H1 (cell line): ENCODE measurements at regions not wholly inside any gene's neighbourhood (a gene's known extent, or its start where the extent isn't known, plus 50 kb on each side); places are given as distances from the start of the nearest gene placed in this dataset.
A peak's percentile ranks its signal among the peaks of the same experiment; 100 is the strongest.

Experiments
- CTCF ChIA-PET: fragments of 300-600 bp; sonication (Branson Sonifier 250); formaldehyde crosslinking; loops from one replicate; lab custom pipeline; 2021; ENCODE audit not compliant: partially characterized antibody; lab: Charles Lee
- POLR2A ChIA-PET: fragments of 300-600 bp; sonication (Branson Sonifier 250); formaldehyde crosslinking; loops from one replicate; lab custom pipeline; 2021; ENCODE audit warnings: inconsistent platforms; ENCODE audit not compliant: partially characterized antibody; lab: Charles Lee
- DNase-seq, 2 experiments: peaks; one replicate each; pipeline versions ENCODE4 v3.0.0 to v3.0.0-alpha.2; 2010 to 2022; ENCODE audit warnings: low spot score in 2 of 2, low read depth in 1 of 2, mixed read lengths in 1 of 2
- FAIRE-seq: peaks from 2 replicates; lab custom pipeline; 2011; peaks lifted over from hg19 to GRCh38; lab: Jason Lieb, UNC
- H2AFZ ChIP-seq: 2 replicates; pipeline ENCODE4 v1.8.1; 2012; ENCODE audit warnings: low read length, inconsistent platforms
- H2AK5ac ChIP-seq: 2 replicates; pipeline ENCODE4 v1.6.1; 2013; ENCODE audit warnings: low read depth, low read length
- H2BK120ac ChIP-seq: replicated peaks from 2 replicates; pipeline ENCODE3; 2013; ENCODE audit warnings: low read depth, low read length, inconsistent platforms
- H2BK12ac ChIP-seq: 2 replicates; pipeline ENCODE4 v1.6.1; 2013; ENCODE audit warnings: low read depth, low read length
- H2BK15ac ChIP-seq: 2 replicates; pipeline ENCODE4 v1.6.1; 2013; ENCODE audit warnings: low read length
- H2BK20ac ChIP-seq: 2 replicates; pipeline ENCODE4 v1.6.1; 2013; ENCODE audit warnings: low read length
- H2BK5ac ChIP-seq: 2 replicates; pipeline ENCODE4 v1.6.1; 2013; ENCODE audit warnings: low read depth, low read length
- H3K14ac ChIP-seq: 2 replicates; pipeline ENCODE4 v1.6.1; 2013; ENCODE audit warnings: inconsistent platforms; ENCODE audit not compliant: insufficient read length
- H3K18ac ChIP-seq: 2 replicates; pipeline ENCODE4 v1.6.1; 2013; ENCODE audit warnings: low read length; ENCODE audit errors: extremely low read depth
- H3K23ac ChIP-seq: 2 replicates; pipeline ENCODE4 v1.6.1; 2013; ENCODE audit warnings: inconsistent platforms; ENCODE audit not compliant: insufficient read length
- H3K23me2 ChIP-seq: 2 replicates; pipeline ENCODE4 v1.6.1; 2013; ENCODE audit warnings: low read depth, low read length
- H3K27ac ChIP-seq: 2 replicates; pipeline ENCODE4 v1.6.1; 2011; ENCODE audit warnings: low read depth, low read length, inconsistent platforms
- H3K27me3 ChIP-seq, 4 experiments: replicated peaks in 1 of 4; 1 replicate in 1 of 4; 2 replicates in 3 of 4; pipeline versions ENCODE4 v1.6.1 to v1.8.1; 2011 to 2013; ENCODE audit warnings: low read length in 3 of 4, mild to moderate bottlenecking in 3 of 4, inconsistent platforms in 2 of 4, mixed read lengths in 2 of 4, moderate library complexity in 1 of 4; ENCODE audit not compliant: control insufficient read depth in 3 of 4, insufficient read depth in 3 of 4; ENCODE audit errors: extremely low read depth in 1 of 4
- H3K36me3 ChIP-seq, 4 experiments: 2 replicates each; pipeline versions ENCODE4 v1.6.1 to v1.8.1; 2011 to 2013; ENCODE audit warnings: mild to moderate bottlenecking in 4 of 4, low read length in 3 of 4, moderate library complexity in 2 of 4, control low read depth in 1 of 4, inconsistent platforms in 1 of 4; ENCODE audit not compliant: insufficient read depth in 4 of 4, control insufficient read depth in 2 of 4
- H3K4ac ChIP-seq: replicated peaks from 2 replicates; pipeline ENCODE3; 2013; ENCODE audit warnings: low read length, low read depth, mixed read lengths, inconsistent platforms; ENCODE audit not compliant: insufficient read length
- H3K4me1 ChIP-seq, 4 experiments: replicated peaks in 1 of 4; 1 replicate in 1 of 4; 2 replicates in 3 of 4; pipeline versions ENCODE4 v1.6.1 to v1.8.1; 2011 to 2013; ENCODE audit warnings: low read length in 3 of 4, inconsistent platforms in 2 of 4, mixed read lengths in 1 of 4; ENCODE audit not compliant: insufficient read depth in 4 of 4, control insufficient read depth in 3 of 4
- H3K4me2 ChIP-seq, 2 experiments: 2 replicates each; pipeline versions ENCODE4 v1.6.1 to v1.8.1; 2011 to 2013; ENCODE audit warnings: low read depth in 2 of 2, low read length in 2 of 2, control low read depth in 1 of 2, inconsistent platforms in 1 of 2, mild to moderate bottlenecking in 1 of 2; ENCODE audit not compliant: insufficient read depth in 1 of 2
- H3K4me3 ChIP-seq, 4 experiments: fragments of 200-600, 300-600 bp in 1 of 4; sonication (generic), shearing (Covaris generic), sonication (Bioruptor Twin) in 1 of 4; 2 replicates each; pipeline versions ENCODE4 v1.5.1 to v1.8.1; 2011 to 2016; ENCODE audit warnings: low read length in 4 of 4, low read depth in 3 of 4, control low read depth in 2 of 4, inconsistent platforms in 2 of 4, mild to moderate bottlenecking in 2 of 4, mixed read lengths in 1 of 4, moderate library complexity in 1 of 4; ENCODE audit not compliant: insufficient read depth in 2 of 4; ENCODE audit errors: extremely low read depth in 1 of 4
- H3K56ac ChIP-seq: replicated peaks from 2 replicates; pipeline ENCODE3; 2013; ENCODE audit warnings: low read depth, mild to moderate bottlenecking, mixed read lengths, low read length, inconsistent platforms; ENCODE audit not compliant: insufficient read length
- H3K79me1 ChIP-seq: 2 replicates; pipeline ENCODE4 v1.6.1; 2013; ENCODE audit warnings: low read depth, low read length, control low read depth
- H3K79me2 ChIP-seq, 2 experiments: 2 replicates each; pipeline versions ENCODE4 v1.6.1 to v1.8.1; 2012 to 2013; ENCODE audit warnings: low read length in 2 of 2, mild to moderate bottlenecking in 2 of 2, inconsistent platforms in 1 of 2; ENCODE audit not compliant: insufficient read depth in 2 of 2, control insufficient read depth in 1 of 2
- H3K9ac ChIP-seq, 4 experiments: replicated peaks in 1 of 4; 1 replicate in 1 of 4; 2 replicates in 3 of 4; pipeline versions ENCODE4 v1.6.1 to v1.8.1; 2011 to 2013; ENCODE audit warnings: low read depth in 3 of 4, low read length in 3 of 4, control low read depth in 2 of 4, mild to moderate bottlenecking in 2 of 4, moderate library complexity in 2 of 4, inconsistent platforms in 1 of 4; ENCODE audit errors: extremely low read depth in 1 of 4
- H3K9me3 ChIP-seq, 2 experiments: 2 replicates each; pipeline versions ENCODE4 v1.6.1 to v1.8.1; 2012 to 2013; ENCODE audit warnings: mild to moderate bottlenecking in 2 of 2, moderate library complexity in 2 of 2, control low read depth in 1 of 2, inconsistent platforms in 1 of 2, low read depth in 1 of 2, low read length in 1 of 2, mixed read lengths in 1 of 2; ENCODE audit not compliant: insufficient read depth in 2 of 2
- H4K20me1 ChIP-seq, 2 experiments: replicated peaks in 1 of 2; 2 replicates each; pipeline versions ENCODE3 to v1.8.1; 2011 to 2013; ENCODE audit warnings: inconsistent platforms in 2 of 2, low read length in 2 of 2, mild to moderate bottlenecking in 1 of 2; ENCODE audit not compliant: insufficient read depth in 2 of 2, control insufficient read depth in 1 of 2
- H4K5ac ChIP-seq: 2 replicates; pipeline ENCODE4 v1.6.1; 2013; ENCODE audit warnings: low read length, low read depth, mixed read lengths, inconsistent platforms; ENCODE audit not compliant: insufficient read length
- H4K8ac ChIP-seq: 2 replicates; pipeline ENCODE4 v1.8.0; 2013; ENCODE audit warnings: mild to moderate bottlenecking, moderate library complexity, low read length, inconsistent platforms; ENCODE audit not compliant: insufficient read depth; ENCODE audit errors: extremely low read depth
- H4K91ac ChIP-seq: replicated peaks from 2 replicates; pipeline ENCODE3; 2013; ENCODE audit warnings: low read length, mixed read lengths, inconsistent platforms; ENCODE audit not compliant: insufficient read length
- CHD1 ChIP-seq: IDR thresholded peaks from 2 replicates; pipeline ENCODE4 v1.6.1; 2012; ENCODE audit warnings: low read depth, low read length, improper control_type of control experiment
- CHD2 ChIP-seq: IDR thresholded peaks from 2 replicates; pipeline ENCODE4 v1.6.1; 2012; ENCODE audit warnings: low read length, improper control_type of control experiment
- CTCF ChIP-seq, 3 experiments: IDR thresholded peaks; 1 replicate in 2 of 3; 2 replicates in 1 of 3; pipeline versions ENCODE4 v1.5.1 to v1.6.1; 2011; ENCODE audit warnings: low read length in 3 of 3, mild to moderate bottlenecking in 3 of 3, inconsistent platforms in 2 of 3, low read depth in 1 of 3, moderate library complexity in 1 of 3; ENCODE audit not compliant: insufficient read depth in 1 of 3; ENCODE audit errors: control extremely low read depth in 1 of 3
- RAD21 ChIP-seq, 2 experiments: IDR thresholded peaks in 1 of 2; conservative IDR thresholded peaks in 1 of 2; 2 replicates each; pipeline ENCODE4 v1.6.1; 2011; ENCODE audit warnings: low read depth in 2 of 2, low read length in 2 of 2, improper control_type of control experiment in 1 of 2, inconsistent platforms in 1 of 2, mild to moderate bottlenecking in 1 of 2, moderate library complexity in 1 of 2
- YY1 ChIP-seq: IDR thresholded peaks from 2 replicates; pipeline ENCODE4 v1.6.1; 2011; ENCODE audit warnings: low read depth, mild to moderate bottlenecking, low read length
- WGBS, 2 experiments: shearing (Covaris generic) in 1 of 2; methylation state at CpG; one replicate each; pipeline versions ENCODE4 v1.1.6 to v1.1.7; 2013 to 2015; ENCODE audit warnings: low lambda C conversion rate in 2 of 2, mixed read lengths in 2 of 2, inconsistent platforms in 1 of 2, low coverage in 1 of 2, missing lambda C conversion rate in 1 of 2; ENCODE audit not compliant: insufficient replicate concordance in 2 of 2, insufficient coverage in 1 of 2, insufficient read length in 1 of 2; ENCODE audit errors: extremely low coverage in 1 of 2, missing lambda C conversion rate in 1 of 2; 5-methylcytosine and 5-hydroxymethylcytosine counted together

DNA sequence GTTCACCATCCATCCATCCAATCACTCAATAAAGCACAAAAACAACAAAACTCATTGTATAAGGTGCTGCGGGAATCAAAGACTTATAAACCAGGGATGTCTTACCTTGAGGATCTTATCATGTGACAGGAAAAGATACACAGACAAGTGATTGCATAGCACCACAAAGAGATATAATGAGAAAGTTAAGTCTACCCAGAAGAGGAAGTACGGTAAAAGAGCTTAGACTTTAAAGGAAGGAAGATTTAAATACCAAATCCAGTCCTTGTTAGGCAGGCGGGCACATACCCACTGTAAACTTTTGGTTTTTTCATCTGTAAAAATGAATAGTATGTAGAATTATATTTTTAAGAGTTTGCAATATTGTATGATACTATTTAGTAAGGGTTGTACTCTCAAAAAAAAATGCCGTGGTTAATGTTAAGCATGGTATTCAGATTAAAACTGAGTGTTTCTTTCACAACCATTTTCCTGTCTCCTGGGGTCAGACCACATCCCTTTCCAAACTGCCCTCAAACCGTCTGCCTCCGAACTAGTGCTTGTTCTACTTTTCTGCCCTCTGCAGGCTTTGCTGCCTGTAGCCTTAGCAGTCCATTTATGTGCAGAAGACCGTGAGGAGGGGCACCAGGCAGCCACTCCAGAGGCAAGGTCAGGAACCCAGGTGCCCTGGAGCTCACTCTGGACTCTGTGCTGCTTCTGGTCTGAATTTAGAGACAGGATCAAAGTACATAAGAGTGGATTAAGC is 179.5 kb upstream of the SYNDIG1 start:
- Histone ChIP-seq H3K4ac (no peak overlapping the region), H3K79me2 (no peaks in the 10 kb centered on the region), H2BK20ac (no peak overlapping the region), H2BK12ac (no peak overlapping the region), H3K27me3 (no peaks in the 10 kb centered on the region), H3K9me3 (no peaks in the 10 kb centered on the region), H3K36me3 (no peaks in the 10 kb centered on the region), H3K18ac (no peak overlapping the region), H3K4me2 (no peak overlapping the region), H2BK120ac (no peak overlapping the region), H3K27ac (no peak overlapping the region), H3K56ac (no peak overlapping the region), H3K4me1 (no peaks in the 10 kb centered on the region), H3K4me3 (no peak overlapping the region), H3K79me1 (no peaks in the 10 kb centered on the region), H4K8ac (no peak overlapping the region; the same call in 1 of the 2 replicates), H3K9ac (no peak overlapping the region), H2BK15ac (no peak overlapping the region), H3K14ac (no peak overlapping the region), H2AFZ (no peak overlapping the region), H2AK5ac (no peak overlapping the region), H4K20me1 (no peaks in the 10 kb centered on the region), H4K5ac (no peak overlapping the region), H2BK5ac (no peak overlapping the region), H3K23me2 (no peaks in the 10 kb centered on the region), H4K91ac (no peak overlapping the region), H3K23ac (no peak overlapping the region)
- DNase-seq: no peak
- ChIA-PET CTCF (interaction anchor here (0.6 to 2.3 kb wide), 6 partner anchors 13 to 215 kb away, joined by 3 to 10 read pairs (median 4); no protein-coding TSS in a partner anchor), POLR2A (no interaction called here)
- TF ChIP-seq CHD1: no peak
- TF ChIP-seq RAD21 (IDR thresholded peaks at IDR 0.05 in 1 of 2, conservative IDR thresholded peaks at IDR 0.05 in 1 of 2; ENCODE audit: low read depth in 2 of 2, low read length in 2 of 2): peak; percentile 18 to 40; a peak in 2 of 4 replicates
- TF ChIP-seq CTCF (IDR thresholded peaks at IDR 0.05; ENCODE audit: control extremely low read depth in 1 of 3, insufficient read depth in 1 of 3, low read depth in 1 of 3, low read length in 3 of 3): peak in 2 of 3 experiments; percentile 4 to 12; a peak in 1 of 4 replicates
- TF ChIP-seq YY1: no peak
- no peak for TF ChIP-seq CHD2
- FAIRE-seq: no peak
- 75% methylated on average over 7 of the region's 7 CpGs; no CpG with 5 or more reads in 1 of the 2 experiments for WGBS, 2 experiments
